ENCODE measurements at regions not wholly inside any gene's neighbourhood (a gene's known extent, or its start where the extent isn't known, plus 50 kb on each side); places are given as distances from the start of the nearest gene placed in this dataset.

GRCh38 chr6:67369679-67370078 lies 1265.4 kb upstream of the ADGRB3 start:
- no peaks in the 10 kb centered on the region for H3K27me3 Mint-ChIP-seq
- DNase-seq = no peak
- H3K27ac Mint-ChIP-seq = no peak overlapping the region
- no peak overlapping the region for H3K4me3 Mint-ChIP-seq
- CTCF ChIA-PET = no interaction called here
- H3K4me1 Mint-ChIP-seq = no peaks in the 10 kb centered on the region
- POLR2A ChIA-PET = no interaction called here
- H3K36me3 Mint-ChIP-seq (ENCODE audit: low read depth) = no peaks in the 10 kb centered on the region
- intact Hi-C loops (cut with micrococcal nuclease) = no loop called here
- peaks cover 2% of the 10 kb centered on the region for H3K9me3 Mint-ChIP-seq
- no peak for ATAC-seq (ENCODE audit: low read depth)
- TF ChIP-seq, protein P1, sequence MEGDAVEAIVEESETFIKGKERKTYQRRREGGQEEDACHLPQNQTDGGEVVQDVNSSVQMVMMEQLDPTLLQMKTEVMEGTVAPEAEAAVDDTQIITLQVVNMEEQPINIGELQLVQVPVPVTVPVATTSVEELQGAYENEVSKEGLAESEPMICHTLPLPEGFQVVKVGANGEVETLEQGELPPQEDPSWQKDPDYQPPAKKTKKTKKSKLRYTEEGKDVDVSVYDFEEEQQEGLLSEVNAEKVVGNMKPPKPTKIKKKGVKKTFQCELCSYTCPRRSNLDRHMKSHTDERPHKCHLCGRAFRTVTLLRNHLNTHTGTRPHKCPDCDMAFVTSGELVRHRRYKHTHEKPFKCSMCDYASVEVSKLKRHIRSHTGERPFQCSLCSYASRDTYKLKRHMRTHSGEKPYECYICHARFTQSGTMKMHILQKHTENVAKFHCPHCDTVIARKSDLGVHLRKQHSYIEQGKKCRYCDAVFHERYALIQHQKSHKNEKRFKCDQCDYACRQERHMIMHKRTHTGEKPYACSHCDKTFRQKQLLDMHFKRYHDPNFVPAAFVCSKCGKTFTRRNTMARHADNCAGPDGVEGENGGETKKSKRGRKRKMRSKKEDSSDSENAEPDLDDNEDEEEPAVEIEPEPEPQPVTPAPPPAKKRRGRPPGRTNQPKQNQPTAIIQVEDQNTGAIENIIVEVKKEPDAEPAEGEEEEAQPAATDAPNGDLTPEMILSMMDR (IDR thresholded peaks at IDR 0.05) = no peak

DNA sequence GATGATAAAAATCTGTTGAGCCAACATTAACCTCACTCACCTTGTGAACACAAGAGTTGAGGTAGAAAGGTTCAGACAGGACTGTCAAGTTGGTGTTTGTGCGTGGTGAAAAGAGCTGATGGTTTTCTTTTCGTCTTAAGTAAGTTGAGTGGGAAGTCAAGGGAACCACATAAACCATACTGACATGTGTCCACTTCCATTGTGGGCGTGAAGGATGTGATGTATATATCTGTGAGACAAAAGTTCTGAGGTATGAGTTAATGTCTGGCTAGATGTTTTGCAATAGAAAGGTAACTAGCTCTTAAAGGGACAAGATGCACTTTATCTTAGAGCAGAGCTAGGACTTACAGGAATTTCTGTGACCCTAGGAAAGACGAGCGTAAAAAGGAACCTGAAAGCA lies 1272.1 kb upstream of the ADGRB3 start:
- ATAC-seq (ENCODE audit: low read depth) = no peak
- Mint-ChIP-seq H3K27ac (no peak overlapping the region), H3K9me3 (peaks cover 2% of the 10 kb centered on the region), H3K4me3 (no peak overlapping the region), H3K4me1 (no peaks in the 10 kb centered on the region), H3K27me3 (no peaks in the 10 kb centered on the region), H3K36me3 (ENCODE audit: low read depth) (no peaks in the 10 kb centered on the region)
- TF ChIP-seq, protein P1 (IDR thresholded peaks at IDR 0.05) = no peak
- no peak for DNase-seq
- intact Hi-C loops (cut with micrococcal nuclease) = no loop called here
- ChIA-PET POLR2A (no interaction called here), CTCF (no interaction called here)

- no peak overlapping the region for H3K27ac Mint-ChIP-seq
- ATAC-seq (ENCODE audit: low read depth) = no peak
- POLR2A ChIA-PET = no interaction called here
- TF ChIP-seq, protein P1 (IDR thresholded peaks at IDR 0.05) = no peak
- H3K27me3 Mint-ChIP-seq = no peaks in the 10 kb centered on the region
- peaks cover 2% of the 10 kb centered on the region for H3K9me3 Mint-ChIP-seq
- no peak for DNase-seq
- intact Hi-C loops (cut with micrococcal nuclease) = no loop called here
- no peak overlapping the region for H3K4me3 Mint-ChIP-seq
- no peaks in the 10 kb centered on the region for H3K4me1 Mint-ChIP-seq
- CTCF ChIA-PET = no interaction called here
- no peaks in the 10 kb centered on the region for H3K36me3 Mint-ChIP-seq (ENCODE audit: low read depth)
These were observed 1273.8 kb upstream of the ADGRB3 start for GRCh38 chr6:67361264-67361663.

- Mint-ChIP-seq H3K27me3 (no peaks in the 10 kb centered on the region), H3K27ac (no peak overlapping the region), H3K9me3 (peaks cover 2% of the 10 kb centered on the region), H3K4me3 (no peak overlapping the region), H3K36me3 (ENCODE audit: low read depth) (no peaks in the 10 kb centered on the region), H3K4me1 (no peaks in the 10 kb centered on the region)
- ATAC-seq (ENCODE audit: low read depth) (no peak), DNase-seq (no peak)
- ChIA-PET POLR2A (no interaction called here), CTCF (no interaction called here)
- intact Hi-C loops (cut with micrococcal nuclease) = no loop called here
- TF ChIP-seq, protein P1 (IDR thresholded peaks at IDR 0.05) = no peak
These were observed 1276.8 kb upstream of the ADGRB3 start for GRCh38 chr6:67358241-67358640.

GRCh38 chr6:67353861-67354260 lies 1281.2 kb upstream of the ADGRB3 start:
- H3K9me3 Mint-ChIP-seq = no peaks in the 10 kb centered on the region
- H3K27me3 Mint-ChIP-seq = no peaks in the 10 kb centered on the region

More at GRCh38 chr6:67353861-67354260, 1281.2 kb upstream of the ADGRB3 start:
- DNase-seq = no peak
- no peaks in the 10 kb centered on the region for H3K36me3 Mint-ChIP-seq (ENCODE audit: low read depth)
- no peak overlapping the region for H3K27ac Mint-ChIP-seq
- no peak overlapping the region for H3K4me3 Mint-ChIP-seq
- TF ChIP-seq, protein P1 (IDR thresholded peaks at IDR 0.05) = no peak
- ChIA-PET POLR2A (no interaction called here), CTCF (no interaction called here)
- ATAC-seq (ENCODE audit: low read depth) = no peak
- H3K4me1 Mint-ChIP-seq = no peaks in the 10 kb centered on the region
- intact Hi-C loops (cut with micrococcal nuclease) = no loop called here

Data from activated B cell treated with CpG ODN at 0.5 μM for 24 hours (primary cell).